H9 (cell line): ENCODE measurements at regions not wholly inside any gene's neighbourhood (a gene's known extent, or its start where the extent isn't known, plus 50 kb on each side); places are given as distances from the start of the nearest gene placed in this dataset.

Experiments used
- DNase-seq: peaks from one replicate; pipeline ENCODE4 v3.0.0-alpha.2; 2017
- H2AFZ ChIP-seq: one replicate; pipeline ENCODE4 v1.6.1; 2013; ENCODE audit warnings: mild to moderate bottlenecking, low read length, control low read depth, moderate library complexity
- H2AK5ac ChIP-seq: 2 replicates; pipeline ENCODE4 v1.6.1; 2013; ENCODE audit warnings: low read length, control low read depth, mixed read lengths; ENCODE audit not compliant: insufficient read length
- H2BK120ac ChIP-seq: one replicate; pipeline ENCODE4 v1.6.1; 2013; ENCODE audit warnings: low read depth, mild to moderate bottlenecking, low read length, control low read depth, inconsistent platforms; ENCODE audit not compliant: poor library complexity, severe bottlenecking
- H2BK12ac ChIP-seq: 2 replicates; pipeline ENCODE4 v1.6.1; 2013; ENCODE audit warnings: low read length, control low read depth, mixed read lengths, low read depth; ENCODE audit not compliant: insufficient read length
- H2BK15ac ChIP-seq: 2 replicates; pipeline ENCODE4 v1.6.1; 2013; ENCODE audit warnings: low read depth, low read length, control low read depth
- H2BK20ac ChIP-seq: one replicate; pipeline ENCODE4 v1.6.1; 2013; ENCODE audit warnings: low read depth, mild to moderate bottlenecking, low read length, control low read depth, inconsistent platforms; ENCODE audit not compliant: poor library complexity, severe bottlenecking
- H2BK5ac ChIP-seq: 2 replicates; pipeline ENCODE4 v1.6.1; 2013; ENCODE audit warnings: low read length, control low read depth, mixed read lengths; ENCODE audit not compliant: insufficient read length
- H3K14ac ChIP-seq: 2 replicates; pipeline ENCODE4 v1.6.1; 2013; ENCODE audit warnings: low read length, control low read depth; ENCODE audit not compliant: insufficient read depth
- H3K18ac ChIP-seq: 2 replicates; pipeline ENCODE4 v1.6.1; 2013; ENCODE audit warnings: low read depth, mild to moderate bottlenecking, mixed read lengths, low read length, control low read depth; ENCODE audit not compliant: insufficient read length
- H3K23ac ChIP-seq: 2 replicates; pipeline ENCODE4 v1.6.1; 2013; ENCODE audit warnings: low read length, control low read depth, mixed read lengths, low read depth; ENCODE audit not compliant: insufficient read length
- H3K23me2 ChIP-seq: 2 replicates; pipeline ENCODE4 v1.6.1; 2013; ENCODE audit warnings: low read depth, mild to moderate bottlenecking, mixed read lengths, low read length, control low read depth; ENCODE audit not compliant: insufficient read length, poor library complexity, severe bottlenecking
- H3K27ac ChIP-seq: 2 replicates; pipeline ENCODE4 v1.5.1; 2013; ENCODE audit warnings: low read length, control low read depth, mixed read lengths, low read depth; ENCODE audit not compliant: insufficient read length
- H3K27me3 ChIP-seq: 2 replicates; pipeline ENCODE4 v1.6.1; 2013; ENCODE audit warnings: low read length, control low read depth, inconsistent platforms; ENCODE audit not compliant: insufficient read depth
- H3K4ac ChIP-seq: 2 replicates; pipeline ENCODE4 v1.6.1; 2013; ENCODE audit warnings: low read depth, mild to moderate bottlenecking, control low read depth, inconsistent platforms, low read length, moderate library complexity
- H3K4me1 ChIP-seq: 2 replicates; pipeline ENCODE4 v1.6.1; 2013; ENCODE audit warnings: low read length, control low read depth, inconsistent platforms; ENCODE audit not compliant: insufficient read depth
- H3K4me2 ChIP-seq: 2 replicates; pipeline ENCODE4 v1.6.1; 2013; ENCODE audit warnings: low read length, control low read depth, mixed read lengths; ENCODE audit not compliant: insufficient read length, insufficient read depth
- H3K56ac ChIP-seq: 2 replicates; pipeline ENCODE4 v1.6.1; 2013; ENCODE audit warnings: low read depth, mild to moderate bottlenecking, mixed read lengths, low read length, control low read depth; ENCODE audit not compliant: insufficient read length
- H3K79me1 ChIP-seq: 2 replicates; pipeline ENCODE4 v1.6.1; 2013; ENCODE audit warnings: low read depth, mild to moderate bottlenecking, moderate library complexity, low read length, control low read depth, inconsistent platforms; ENCODE audit not compliant: insufficient read depth, poor library complexity, severe bottlenecking
- H3K79me2 ChIP-seq: 2 replicates; pipeline ENCODE4 v1.6.1; 2013; ENCODE audit warnings: low read length, control low read depth, inconsistent platforms; ENCODE audit not compliant: insufficient read depth
- H3K9ac ChIP-seq: 2 replicates; pipeline ENCODE4 v1.6.1; 2013; ENCODE audit warnings: low read length, control low read depth, mixed read lengths; ENCODE audit not compliant: insufficient read length; ENCODE audit errors: extremely low read depth
- H3K9me3 ChIP-seq: one replicate; pipeline ENCODE4 v1.6.1; 2013; ENCODE audit warnings: low read depth, low read length, inconsistent platforms; ENCODE audit not compliant: control insufficient read depth
- H3T11ph ChIP-seq: one replicate; pipeline ENCODE4 v1.6.1; 2013; ENCODE audit warnings: mild to moderate bottlenecking, low read length, control low read depth, inconsistent platforms
- H4K20me1 ChIP-seq: one replicate; pipeline ENCODE4 v1.6.1; 2013; ENCODE audit not compliant: control insufficient read depth, insufficient read length, insufficient read depth
- H4K5ac ChIP-seq: 2 replicates; pipeline ENCODE4 v1.6.1; 2013; ENCODE audit warnings: low read depth, mild to moderate bottlenecking, mixed read lengths, low read length, control low read depth; ENCODE audit not compliant: insufficient read length
- H4K8ac ChIP-seq: replicated peaks from 2 replicates; pipeline ENCODE4 v1.6.1; 2013; ENCODE audit warnings: low read length, control low read depth, mixed read lengths, low read depth; ENCODE audit not compliant: insufficient read length
- H4K91ac ChIP-seq: 2 replicates; pipeline ENCODE4 v1.6.1; 2013; ENCODE audit warnings: low read depth, mild to moderate bottlenecking, moderate library complexity, mixed read lengths, low read length, control low read depth; ENCODE audit not compliant: insufficient read length
- H3K27ac Mint-ChIP-seq, 3 experiments: 2 replicates in 2 of 3; 3 replicates in 1 of 3; pipeline ENCODE4 v1.8.0; 2020 to 2021; ENCODE audit warnings: mixed read lengths in 3 of 3, mild to moderate bottlenecking in 1 of 3, moderate library complexity in 1 of 3
- H3K27me3 Mint-ChIP-seq: 2 replicates; pipeline ENCODE4 v1.8.0; 2021; ENCODE audit warnings: low read depth, mild to moderate bottlenecking, moderate library complexity, mixed read lengths
- H3K36me3 Mint-ChIP-seq, 3 experiments: 2 replicates in 2 of 3; 3 replicates in 1 of 3; pipeline ENCODE4 v1.8.0; 2020 to 2021; ENCODE audit warnings: low read depth in 3 of 3, mixed read lengths in 3 of 3; ENCODE audit not compliant: insufficient read depth in 1 of 3
- H3K4me1 Mint-ChIP-seq, 2 experiments: 2 replicates each; pipeline ENCODE4 v1.8.0; 2020; ENCODE audit warnings: mixed read lengths in 2 of 2
- H3K4me3 Mint-ChIP-seq, 2 experiments: 2 replicates in 1 of 2; 3 replicates in 1 of 2; pipeline ENCODE4 v1.8.0; 2020 to 2021; ENCODE audit warnings: mild to moderate bottlenecking in 2 of 2, mixed read lengths in 2 of 2, moderate library complexity in 1 of 2
- H3K9me3 Mint-ChIP-seq, 2 experiments: 2 replicates in 1 of 2; 3 replicates in 1 of 2; pipeline ENCODE4 v1.8.0; 2020; ENCODE audit warnings: mild to moderate bottlenecking in 2 of 2, mixed read lengths in 2 of 2, moderate library complexity in 1 of 2
- CTCF ChIP-seq: fragments of 200-600 bp; sonication (generic); conservative IDR thresholded peaks from 3 replicates; pipeline ENCODE4 v1.8.0; 2021; ENCODE audit warnings: antibody characterized with exemption, mild to moderate bottlenecking
- WGBS: extraction: QIAGEN DNeasy Blood & Tissue Kit; methylation state at CpG from one replicate; pipeline ENCODE4 v1.1.7; 2013; ENCODE audit warnings: missing lambda C conversion rate, low lambda C conversion rate, mixed read lengths; ENCODE audit not compliant: insufficient read length; ENCODE audit errors: extremely low coverage; 5-methylcytosine and 5-hydroxymethylcytosine counted together

- no peak overlapping the region for H3K27ac Mint-ChIP-seq
Observed at GRCh38 chr10:36504758-36505157, 620.6 kb upstream of the ANKRD30A start.

More at GRCh38 chr10:36504758-36505157, 620.6 kb upstream of the ANKRD30A start:
- Histone ChIP-seq H3K79me2 (no peaks in the 10 kb centered on the region), H2BK5ac (no peak overlapping the region), H3K9ac (no peak overlapping the region), H3K9me3 (no peaks in the 10 kb centered on the region), H4K8ac (no peak overlapping the region), H2BK15ac (no peak overlapping the region), H3T11ph (no peak overlapping the region), H2BK12ac (no peak overlapping the region), H3K23me2 (no peaks in the 10 kb centered on the region), H2AFZ (no peak overlapping the region), H3K4ac (no peak overlapping the region), H3K79me1 (no peaks in the 10 kb centered on the region), H3K4me1 (no peaks in the 10 kb centered on the region), H2BK120ac (no peak overlapping the region), H4K91ac (no peak overlapping the region), H3K27me3 (no peaks in the 10 kb centered on the region), H4K20me1 (no peaks in the 10 kb centered on the region), H3K14ac (no peak overlapping the region), H3K23ac (no peak overlapping the region), H3K18ac (no peak overlapping the region), H3K56ac (no peak overlapping the region), H3K27ac (no peak overlapping the region), H4K5ac (no peak overlapping the region), H2AK5ac (no peak overlapping the region), H2BK20ac (no peak overlapping the region), H3K4me2 (no peak overlapping the region)
- TF ChIP-seq CTCF = no peak
- H3K36me3 Mint-ChIP-seq = no peaks in the 10 kb centered on the region; a peak in 1 of 7 replicates
- no peak for DNase-seq
- 0 out of 4 replicates have a peak, but pooled peaks cover 0 to 2% of the 10 kb centered on the region in 2 experiments for H3K4me1 Mint-ChIP-seq
- no CpG with 5 or more reads among the region's 4 CpGs for WGBS
- H3K9me3 Mint-ChIP-seq = no peaks in the 10 kb centered on the region
- H3K27me3 Mint-ChIP-seq = no peaks in the 10 kb centered on the region
- no peak overlapping the region for H3K4me3 Mint-ChIP-seq
